IPS DF 6.9 (cell line): ENCODE measurements at regions not wholly inside any gene's neighbourhood (a gene's known extent, or its start where the extent isn't known, plus 50 kb on each side); places are given as distances from the start of the nearest gene placed in this dataset.

ENCODE experiments used
- DNase-seq: peaks from one replicate; pipeline ENCODE4 v3.0.0-alpha.2; 2013; ENCODE audit warnings: low read depth, low spot score
- H3K27ac ChIP-seq: one replicate; pipeline ENCODE4 v1.5.1; 2013; ENCODE audit warnings: low read length, control low read depth
- H3K27me3 ChIP-seq: 2 replicates; pipeline ENCODE4 v1.6.1; 2013; ENCODE audit warnings: mild to moderate bottlenecking, low read length; ENCODE audit not compliant: control insufficient read depth, insufficient read depth
- H3K36me3 ChIP-seq: 2 replicates; pipeline ENCODE4 v1.6.1; 2013; ENCODE audit warnings: low read length; ENCODE audit not compliant: control insufficient read depth, insufficient read depth
- H3K4me1 ChIP-seq: 2 replicates; pipeline ENCODE4 v1.6.1; 2013; ENCODE audit warnings: low read length; ENCODE audit not compliant: control insufficient read depth, insufficient read depth
- H3K4me3 ChIP-seq: 2 replicates; pipeline ENCODE4 v1.5.1; 2013; ENCODE audit warnings: mild to moderate bottlenecking, low read length
- H3K9me3 ChIP-seq: 2 replicates; pipeline ENCODE4 v1.6.1; 2013; ENCODE audit warnings: low read length, inconsistent platforms; ENCODE audit not compliant: control insufficient read depth, insufficient read depth
- WGBS: extraction: QIAGEN DNeasy Blood & Tissue Kit; methylation state at CpG from one replicate; pipeline ENCODE4 v1.1.7; 2013; ENCODE audit warnings: mixed read lengths, missing lambda C conversion rate; ENCODE audit not compliant: insufficient read length, insufficient coverage; 5-methylcytosine and 5-hydroxymethylcytosine counted together

DNA sequence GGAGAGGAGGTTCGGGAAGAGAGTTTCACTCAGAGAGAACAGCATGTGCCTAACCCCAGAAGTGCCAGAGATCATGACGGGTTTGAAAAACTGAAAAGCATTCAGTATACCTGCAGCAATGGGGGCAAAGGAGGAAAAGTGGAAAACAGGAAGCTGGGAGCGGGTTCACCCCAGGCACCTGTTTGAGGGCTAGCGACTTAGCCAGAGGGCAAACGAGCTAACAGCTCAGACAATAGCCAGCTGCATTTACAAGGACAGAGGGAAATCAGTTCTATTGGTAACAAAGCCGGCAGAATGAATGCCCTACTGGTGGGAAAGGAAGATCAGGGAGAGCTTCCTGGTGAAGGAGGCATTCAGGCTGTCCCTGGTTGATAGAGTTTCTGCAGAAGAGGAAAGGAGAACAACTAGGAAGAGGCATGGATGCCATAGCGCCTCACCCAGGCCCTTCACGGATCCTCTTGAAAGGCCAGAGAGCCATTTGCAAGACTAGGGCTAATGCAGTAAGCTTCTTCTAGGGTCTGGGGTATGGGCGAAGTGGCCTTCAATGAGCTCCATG, 141.7 kb upstream of the ADRA1B start:
- no peaks in the 10 kb centered on the region for H3K9me3 ChIP-seq
- H3K4me1 ChIP-seq: peaks cover 5% of the 10 kb centered on the region; the same call in 1 of the 2 replicates
- no CpG with 5 or more reads among the region's 9 CpGs for WGBS
- no peak for DNase-seq
- H3K27me3 ChIP-seq: peaks cover 3% of the 10 kb centered on the region; the same call in 1 of the 2 replicates
- no peaks in the 10 kb centered on the region for H3K36me3 ChIP-seq
- H3K27ac ChIP-seq: no peak overlapping the region
- H3K4me3 ChIP-seq: no peak overlapping the region

DNA sequence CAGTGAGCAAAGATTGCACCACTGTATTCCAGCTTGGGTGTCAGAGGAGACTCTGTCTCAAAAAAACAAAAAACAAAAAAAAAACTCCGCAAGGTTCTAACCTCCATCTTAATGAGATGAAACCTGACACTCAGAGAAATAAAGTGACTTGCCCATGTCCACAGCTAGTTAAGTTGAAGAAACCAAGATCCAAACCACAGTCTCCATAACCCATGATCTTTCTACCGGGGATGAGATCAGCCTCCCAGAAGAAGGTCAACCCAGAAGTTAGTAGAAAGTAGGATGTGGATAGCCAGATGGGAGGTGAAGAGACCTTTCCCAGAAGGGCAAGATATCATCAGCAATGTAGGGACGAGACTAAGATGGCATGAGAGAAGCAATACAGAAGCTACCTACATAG, 140.4 kb upstream of the ADRA1B start:
- Histone ChIP-seq H3K4me1 (peaks cover 5% of the 10 kb centered on the region; the same call in 1 of the 2 replicates), H3K36me3 (no peaks in the 10 kb centered on the region), H3K4me3 (no peak overlapping the region), H3K27ac (no peak overlapping the region), H3K27me3 (peaks cover 3% of the 10 kb centered on the region; the same call in 1 of the 2 replicates), H3K9me3 (no peaks in the 10 kb centered on the region)
- no CpG with 5 or more reads among the region's 3 CpGs for WGBS
- no peak for DNase-seq

DNA sequence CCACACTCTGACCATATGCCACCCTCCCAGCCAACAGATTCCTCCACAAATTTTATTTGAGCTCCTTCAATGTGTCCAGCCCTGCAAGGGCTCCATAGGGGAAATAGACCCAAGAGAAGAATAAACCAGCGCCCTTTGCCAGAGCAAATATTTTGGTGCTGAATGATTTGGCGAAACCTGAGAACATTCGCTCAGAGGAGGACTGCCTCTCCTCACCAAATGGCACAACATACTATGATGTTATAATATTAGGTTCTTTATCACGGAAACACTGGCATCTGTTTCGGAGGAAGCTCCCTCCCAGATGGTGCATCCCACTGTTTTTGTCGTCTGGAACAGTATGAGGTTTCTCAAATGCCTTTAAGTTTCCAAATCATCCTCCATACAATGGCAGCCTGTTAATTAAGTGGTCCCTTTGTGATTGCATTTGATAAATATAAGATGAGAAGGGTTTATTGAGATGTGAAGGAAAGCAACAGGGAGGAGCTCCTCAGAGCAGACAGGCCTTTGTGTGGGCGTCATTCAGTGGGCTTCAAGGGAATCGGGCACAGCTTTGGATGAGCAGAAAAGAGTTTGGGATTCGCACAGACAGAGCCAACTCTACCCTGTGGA, 139.1 kb upstream of the ADRA1B start:
- Histone ChIP-seq H3K27me3 (peaks cover 3% of the 10 kb centered on the region; the same call in 1 of the 2 replicates), H3K36me3 (no peaks in the 10 kb centered on the region), H3K27ac (no peak overlapping the region), H3K4me1 (peaks cover 5% of the 10 kb centered on the region; the same call in 1 of the 2 replicates), H3K9me3 (no peaks in the 10 kb centered on the region), H3K4me3 (no peak overlapping the region)
- WGBS: no CpG with 5 or more reads among the region's 9 CpGs
- DNase-seq: no peak

DNA sequence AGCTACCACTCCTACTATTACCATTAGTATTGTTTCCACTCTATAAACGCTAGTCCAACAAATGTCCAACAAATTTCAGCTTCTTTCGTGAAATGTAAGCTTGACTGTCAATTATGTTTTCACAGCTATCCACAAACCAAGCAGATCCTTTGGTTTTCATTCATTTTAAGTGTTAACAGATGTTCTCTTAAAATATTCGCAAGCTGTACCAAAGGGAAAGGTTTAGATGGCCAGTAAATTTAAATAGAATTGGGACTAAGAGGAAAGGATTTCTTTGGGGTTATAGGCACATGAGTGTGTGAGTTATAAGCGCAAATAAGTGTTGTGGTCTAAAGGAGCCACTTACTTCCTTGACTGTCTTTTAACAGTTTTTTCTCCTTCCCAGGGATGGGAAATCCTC, 136.8 kb upstream of the ADRA1B start:
- Histone ChIP-seq H3K4me3 (no peak overlapping the region), H3K9me3 (no peaks in the 10 kb centered on the region), H3K27ac (no peak overlapping the region), H3K36me3 (no peaks in the 10 kb centered on the region), H3K4me1 (0 out of 2 replicates have a peak, but pooled peaks cover 2% of the 10 kb centered on the region), H3K27me3 (no peaks in the 10 kb centered on the region)
- no CpG with 5 or more reads among the region's 4 CpGs for WGBS
- DNase-seq: no peak

DNA sequence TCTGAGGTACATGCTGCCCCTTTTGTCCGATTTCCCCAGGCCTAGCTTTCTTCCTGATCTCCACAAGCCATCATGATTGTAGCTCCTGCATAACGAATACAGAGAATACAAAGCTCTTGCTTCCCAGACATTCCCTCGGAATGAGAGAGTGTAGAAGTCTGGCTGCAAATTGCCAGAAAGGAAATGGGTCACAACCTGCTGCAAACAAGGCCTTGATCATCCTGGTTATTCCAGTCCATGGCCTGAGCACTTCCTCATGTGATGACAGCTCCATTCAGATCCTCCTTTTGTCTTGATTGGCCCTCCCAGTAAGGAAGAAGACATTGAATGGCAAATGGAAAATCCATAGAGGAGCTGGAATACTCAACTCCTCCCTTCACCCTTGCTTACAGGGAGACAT, 136.0 kb upstream of the ADRA1B start:
- Histone ChIP-seq H3K36me3 (no peaks in the 10 kb centered on the region), H3K27me3 (no peaks in the 10 kb centered on the region), H3K4me3 (no peak overlapping the region), H3K9me3 (no peaks in the 10 kb centered on the region), H3K27ac (no peak overlapping the region), H3K4me1 (no peaks in the 10 kb centered on the region)
- WGBS: no CpG with 5 or more reads among the region's 3 CpGs
- no peak for DNase-seq

DNA sequence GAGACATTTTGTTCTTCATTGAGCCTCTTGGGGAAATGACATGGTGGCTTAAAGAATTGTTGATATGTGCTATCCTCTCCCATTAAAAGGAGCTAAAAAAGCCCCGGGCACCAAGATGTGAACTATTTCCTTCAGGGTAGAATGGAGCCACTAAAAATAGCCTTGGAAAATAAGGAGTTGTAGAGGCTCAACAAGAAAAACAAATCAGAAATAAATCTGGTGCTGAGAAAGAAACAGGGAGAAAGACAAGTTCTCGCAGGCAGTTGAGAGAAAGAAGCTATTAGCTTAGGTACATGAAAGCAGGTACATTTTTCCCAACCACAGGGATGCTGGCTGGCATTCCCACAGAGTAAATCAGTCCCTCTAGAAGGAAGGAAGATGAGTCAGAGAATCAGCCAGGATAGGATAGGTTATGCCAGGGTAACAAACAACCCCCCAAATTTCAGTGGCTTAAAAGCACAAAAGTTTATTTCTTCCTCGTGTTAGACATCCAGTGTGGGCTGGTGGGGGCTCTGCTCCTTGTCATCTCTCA, 134.6 kb upstream of the ADRA1B start:
- Histone ChIP-seq H3K27me3 (no peaks in the 10 kb centered on the region), H3K36me3 (no peaks in the 10 kb centered on the region), H3K4me3 (no peak overlapping the region), H3K27ac (no peak overlapping the region), H3K9me3 (no peaks in the 10 kb centered on the region), H3K4me1 (no peaks in the 10 kb centered on the region)
- no CpG with 5 or more reads among the region's 3 CpGs for WGBS
- DNase-seq: no peak

GRCh38 chr5:159782197-159782994, 133.9 kb upstream of the ADRA1B start:
- no CpG with 5 or more reads among the region's 9 CpGs for WGBS
- DNase-seq: no peak
- Histone ChIP-seq H3K9me3 (no peaks in the 10 kb centered on the region), H3K4me1 (no peaks in the 10 kb centered on the region), H3K36me3 (no peaks in the 10 kb centered on the region), H3K4me3 (no peak overlapping the region), H3K27me3 (no peaks in the 10 kb centered on the region), H3K27ac (no peak overlapping the region)

GRCh38 chr5:159782995-159783300, 133.3 kb upstream of the ADRA1B start:
- DNase-seq: no peak
- Histone ChIP-seq H3K4me3 (no peak overlapping the region), H3K27ac (no peak overlapping the region), H3K4me1 (no peaks in the 10 kb centered on the region), H3K9me3 (no peaks in the 10 kb centered on the region), H3K36me3 (no peaks in the 10 kb centered on the region), H3K27me3 (no peaks in the 10 kb centered on the region)
- WGBS: no CpG with 5 or more reads among the region's 2 CpGs

DNA sequence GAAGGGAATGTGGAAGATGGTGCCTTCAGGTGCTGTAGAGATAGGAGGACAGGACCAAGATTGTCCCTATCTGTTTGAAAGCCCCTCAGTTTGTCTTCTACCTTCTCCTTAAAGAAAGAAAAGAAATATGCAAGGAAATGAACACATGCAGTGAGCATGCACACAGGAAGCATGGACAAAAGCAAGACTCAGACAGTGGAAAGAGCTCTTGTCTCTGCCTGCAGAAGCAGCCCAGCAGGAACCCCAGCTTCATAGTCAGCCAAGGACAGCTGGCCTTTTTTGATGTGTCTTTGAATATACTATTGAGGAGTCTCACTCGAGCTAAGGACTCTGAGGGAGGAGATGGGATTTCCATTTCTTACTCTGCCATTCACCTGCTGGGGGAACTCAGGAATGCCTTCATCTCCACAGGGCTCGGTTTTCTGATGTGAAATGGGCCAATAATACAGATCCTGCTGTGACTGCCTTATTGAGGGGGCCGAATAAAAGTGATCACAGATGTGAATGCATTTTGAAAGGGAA, 132.5 kb upstream of the ADRA1B start:
- no peaks in the 10 kb centered on the region for H3K9me3 ChIP-seq
- no peak overlapping the region for H3K4me3 ChIP-seq
- WGBS: no CpG with 5 or more reads among the region's 3 CpGs
- no peaks in the 10 kb centered on the region for H3K4me1 ChIP-seq
- H3K27me3 ChIP-seq: no peaks in the 10 kb centered on the region
- no peak for DNase-seq
- no peaks in the 10 kb centered on the region for H3K36me3 ChIP-seq
- no peak overlapping the region for H3K27ac ChIP-seq

DNA sequence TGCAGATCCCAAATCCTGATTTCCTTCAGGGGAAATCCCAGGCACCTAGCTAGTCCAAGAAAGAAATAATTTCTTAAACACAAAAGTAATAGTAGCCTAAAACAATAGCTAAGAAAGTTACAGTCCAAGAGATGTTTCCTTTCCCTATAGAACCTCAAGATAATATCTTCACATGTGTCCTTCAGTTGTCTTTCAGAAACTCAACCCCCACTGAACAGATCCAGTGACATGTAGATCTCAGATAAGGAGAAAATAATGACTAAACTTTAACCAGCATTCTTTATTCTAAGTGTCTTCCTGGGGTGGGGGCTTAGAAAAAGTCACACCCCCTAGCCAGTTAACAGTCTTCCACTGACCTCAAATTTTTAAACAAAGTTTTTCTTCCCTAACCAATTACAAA, 131.3 kb upstream of the ADRA1B start:
- H3K9me3 ChIP-seq: no peaks in the 10 kb centered on the region
- H3K36me3 ChIP-seq: no peaks in the 10 kb centered on the region
- no peaks in the 10 kb centered on the region for H3K4me1 ChIP-seq
- no peak for DNase-seq
- no peaks in the 10 kb centered on the region for H3K27me3 ChIP-seq
- H3K27ac ChIP-seq: no peak overlapping the region
- no peak overlapping the region for H3K4me3 ChIP-seq
